Fibroblast of skin of right quadriceps (primary cell): ENCODE measurements at regions not wholly inside any gene's neighbourhood (a gene's known extent, or its start where the extent isn't known, plus 50 kb on each side); places are given as distances from the start of the nearest gene placed in this dataset.
"Not testable (repeated sequence)": the region's sequence is repeated elsewhere in the genome, so short reads cannot be mapped to it uniquely, and the experiment has no call there.

Source experiments
- DNase-seq: peaks from one replicate; pipeline ENCODE4 v3.0.0-alpha.2; 2013

DNA sequence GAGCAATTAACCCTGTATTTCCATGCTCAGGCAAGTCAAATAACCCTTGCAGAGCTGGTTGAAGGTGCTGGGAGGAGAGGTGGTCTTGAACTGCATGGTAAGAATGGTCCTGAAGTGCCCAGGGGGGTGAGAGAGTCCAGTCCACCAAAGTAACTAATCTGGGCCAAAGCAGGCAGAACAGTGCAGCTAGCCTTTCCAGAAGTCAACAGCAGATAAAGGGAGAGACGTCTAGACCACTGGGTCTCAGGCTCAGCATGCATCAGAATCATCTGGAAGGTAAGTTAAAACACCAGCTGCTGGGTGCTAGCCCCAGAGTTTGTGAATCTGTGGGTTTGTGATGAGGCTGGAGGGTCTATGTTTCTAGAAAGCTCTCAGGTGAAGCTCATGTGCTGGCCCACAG lies 232.3 kb upstream of the ECI2 start:
- DNase-seq = no peak

DNA sequence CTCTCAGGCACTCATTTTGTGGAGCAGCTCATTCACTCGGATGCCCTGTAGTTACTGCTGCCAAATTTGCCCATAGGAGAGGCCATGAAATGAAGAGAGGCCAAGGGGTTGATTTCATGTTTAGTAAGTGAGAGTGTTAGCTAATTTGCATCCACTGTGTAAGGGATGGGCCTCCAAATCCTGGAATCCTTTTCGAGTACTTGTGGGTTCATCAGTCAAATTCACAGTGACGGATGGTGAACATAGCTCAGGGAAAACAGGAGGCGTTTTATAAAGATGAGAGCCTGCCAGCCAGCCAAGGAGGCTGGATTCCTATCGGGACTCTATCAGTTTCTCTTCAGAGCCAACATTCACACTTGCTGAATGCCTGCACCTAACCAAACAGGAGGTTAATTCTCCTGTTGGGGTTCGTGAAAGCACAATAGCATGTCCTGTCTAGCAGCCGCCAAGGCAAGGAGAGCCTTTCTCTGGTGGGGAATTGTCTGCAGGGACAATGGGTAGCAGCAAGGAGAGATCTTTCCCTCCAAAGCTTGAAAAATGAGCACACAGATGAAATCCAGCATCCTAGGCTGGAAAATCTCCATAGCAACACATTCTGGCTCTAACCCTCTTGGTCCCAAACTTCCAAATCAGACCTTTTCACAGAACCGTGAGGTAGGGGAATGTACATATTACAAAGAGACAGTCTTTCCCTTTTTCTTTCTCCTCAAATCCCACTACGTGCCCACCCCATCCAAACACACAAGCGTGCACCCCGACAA lies 231.4 kb upstream of the ECI2 start:
- no peak for DNase-seq

DNA sequence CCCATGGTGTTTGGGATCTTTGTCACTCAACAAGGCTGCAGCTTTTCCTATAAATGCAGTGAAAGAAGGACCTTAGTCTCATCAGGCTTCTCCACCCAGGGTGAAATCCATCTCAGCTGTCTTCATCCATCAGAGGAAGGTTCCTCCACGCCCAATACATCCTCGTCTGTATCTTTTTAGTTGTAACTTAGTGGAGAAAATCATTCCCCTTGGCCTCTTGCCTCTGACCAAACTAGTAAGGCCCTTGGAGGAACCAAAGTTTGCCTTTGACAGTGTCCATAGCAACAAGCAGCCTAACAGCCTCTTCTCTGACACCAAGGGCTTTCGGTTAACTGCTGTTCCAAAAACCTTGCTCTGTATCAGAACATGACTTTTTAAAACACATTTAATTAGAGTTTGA lies 230.3 kb upstream of the ECI2 start:
- DNase-seq = no peak

DNA sequence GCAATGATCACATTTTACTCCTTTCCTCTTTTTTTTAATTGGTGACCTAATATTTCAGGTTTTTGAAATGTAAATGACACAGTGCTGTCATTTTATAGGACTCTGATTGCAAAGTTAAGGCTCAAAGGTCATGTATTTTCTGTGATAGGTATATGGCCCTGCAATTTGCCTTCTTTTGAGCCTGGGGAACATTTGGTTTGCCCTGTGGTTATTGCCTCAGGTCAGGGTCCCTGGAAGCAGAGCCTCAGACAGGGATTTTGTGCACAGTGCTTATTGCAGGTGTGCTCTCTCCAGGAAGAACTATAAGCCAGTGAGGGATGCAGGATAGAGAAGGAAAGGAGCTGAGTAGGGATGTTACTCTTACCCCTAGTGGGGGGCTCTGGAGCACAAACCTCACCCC lies 229.3 kb upstream of the ECI2 start:
- DNase-seq = no peak

DNA sequence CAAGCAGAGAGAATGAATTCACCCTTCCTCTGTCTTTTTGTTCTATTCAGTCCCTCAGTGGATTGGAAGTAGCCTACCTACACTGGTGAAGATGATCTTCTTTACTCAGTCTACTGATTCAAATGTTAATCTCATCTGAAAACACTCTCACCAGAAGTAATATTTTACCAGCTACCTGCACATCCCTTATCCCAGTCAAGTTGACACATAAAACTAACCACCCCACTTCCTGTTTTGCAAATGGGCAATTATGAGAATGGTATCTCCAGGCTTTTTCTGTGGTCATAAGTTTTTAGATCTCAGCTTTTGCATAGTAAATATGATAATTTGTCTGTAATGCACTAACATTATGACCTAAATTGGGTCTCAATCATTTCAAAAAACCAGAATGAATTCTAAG lies 228.8 kb upstream of the ECI2 start:
- DNase-seq = no peak

DNA sequence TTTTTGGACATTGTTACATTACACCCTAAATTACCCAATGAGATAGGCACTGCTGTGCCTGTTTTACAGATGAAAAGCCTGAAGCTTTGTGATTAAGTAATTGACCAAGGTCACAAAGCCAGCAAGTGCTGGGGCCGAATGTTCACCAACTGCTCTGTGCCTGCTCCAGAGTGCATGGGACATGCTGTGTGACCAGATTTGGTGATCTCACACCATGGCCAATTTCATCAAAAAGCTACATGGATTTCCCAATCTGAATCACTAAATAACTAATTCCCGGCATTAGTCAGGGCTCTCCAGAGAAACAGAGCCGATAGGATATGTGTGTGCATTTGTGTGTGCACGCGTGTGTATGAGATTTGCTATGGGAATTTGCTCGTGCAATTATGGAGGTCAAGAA lies 228.3 kb upstream of the ECI2 start:
- DNase-seq = no peak

DNA sequence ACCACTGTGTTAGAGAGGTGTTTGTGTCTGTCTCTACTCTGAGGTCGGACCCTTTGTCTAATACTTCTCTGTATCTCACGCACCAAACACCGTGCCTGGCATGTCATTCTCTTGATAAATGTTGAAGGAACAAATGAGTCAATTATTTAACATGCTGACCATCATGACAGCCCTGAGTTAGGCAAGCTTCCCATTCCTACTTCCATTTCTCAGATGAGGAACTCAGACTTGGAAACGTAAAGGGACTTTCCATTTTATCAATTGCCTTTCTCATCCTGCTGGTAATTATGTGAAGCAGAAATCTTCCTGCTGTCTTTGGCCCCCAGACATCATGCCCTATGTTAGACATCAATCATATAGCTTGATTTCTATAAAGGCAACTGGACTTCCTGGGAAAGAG lies 227.0 kb upstream of the ECI2 start:
- no peak for DNase-seq

DNA sequence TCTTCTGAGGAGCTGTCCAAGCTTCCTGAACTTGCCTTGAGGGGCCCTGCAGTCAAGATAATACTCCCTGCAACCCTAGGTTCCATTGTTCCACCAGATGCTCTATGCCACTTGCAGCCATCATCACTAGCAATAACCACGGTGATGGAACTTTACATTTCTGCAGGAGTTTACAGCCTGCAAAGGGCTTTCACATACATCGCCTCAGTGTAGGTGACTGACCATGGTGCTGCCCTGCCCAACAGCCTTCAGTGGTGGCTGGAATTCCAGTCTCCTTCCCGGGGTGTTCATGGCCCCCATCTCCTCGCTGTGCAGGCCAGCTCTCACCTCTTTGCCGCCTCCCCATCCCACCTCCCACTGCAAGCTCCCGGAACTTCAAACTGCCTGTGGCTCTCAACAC lies 225.5 kb upstream of the ECI2 start:
- no peak for DNase-seq

DNA sequence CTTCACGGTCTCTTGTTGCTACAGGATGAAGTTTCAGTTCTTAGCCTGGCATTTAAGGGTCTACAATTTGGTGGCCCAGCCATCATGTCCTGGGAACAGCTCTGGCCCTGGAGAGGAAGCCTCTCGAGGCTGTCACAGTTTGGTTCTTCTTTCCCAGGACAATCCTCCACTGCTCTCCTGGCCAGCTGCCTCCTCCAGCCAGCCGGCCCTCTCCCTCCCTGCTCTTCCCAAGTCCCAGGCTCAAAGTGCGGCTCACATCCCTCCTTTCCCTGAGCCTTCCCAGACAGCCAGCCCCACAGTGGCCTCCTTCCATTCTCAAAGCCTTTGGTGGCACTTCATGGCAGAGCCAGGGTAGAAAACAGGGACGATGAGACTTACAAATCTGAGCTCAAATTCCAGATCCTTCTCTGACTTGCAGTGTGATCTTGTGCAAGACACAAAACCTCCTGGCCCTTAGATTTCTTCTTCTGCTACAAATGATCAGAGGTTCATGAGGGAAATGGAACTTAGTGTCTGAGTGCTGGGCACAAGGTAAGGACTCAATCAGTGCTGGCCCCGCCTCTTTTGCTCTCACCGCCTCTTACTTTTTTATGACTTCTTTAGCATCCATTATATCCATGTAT lies 223.8 kb upstream of the ECI2 start:
- no peak for DNase-seq

DNA sequence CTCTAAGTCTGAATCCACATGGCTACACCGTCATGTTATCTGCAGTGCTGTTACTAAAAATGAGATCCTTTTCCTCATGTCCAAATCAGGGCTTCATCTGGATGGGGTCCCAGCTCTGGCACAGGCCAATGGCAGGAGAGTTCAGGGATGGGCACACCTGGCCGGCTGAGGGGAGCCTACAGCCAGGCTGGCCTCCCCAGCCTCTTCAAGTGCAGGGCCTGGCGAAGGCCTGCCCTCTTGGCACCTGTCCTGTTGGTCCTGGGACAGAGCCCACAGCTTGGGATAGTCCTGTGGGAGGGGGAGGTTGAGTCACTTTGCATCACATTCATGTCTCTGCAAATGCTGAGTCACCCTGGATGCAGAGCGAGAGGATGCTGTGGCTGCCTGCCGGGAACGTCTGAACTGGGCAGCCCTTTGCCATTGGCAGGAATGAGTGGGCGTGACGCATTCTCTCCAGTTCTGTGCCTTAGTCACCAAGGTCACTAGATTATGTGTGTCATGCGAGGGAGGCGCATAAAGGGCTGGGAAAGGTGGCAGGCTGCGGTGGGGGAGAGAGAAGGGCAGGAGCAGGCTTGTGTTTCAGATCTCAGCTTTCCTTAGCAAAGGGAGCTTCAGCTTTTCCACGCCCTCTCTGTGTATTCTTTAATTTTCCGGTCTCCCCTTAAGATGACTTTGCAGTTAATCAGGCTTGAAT lies 223.2 kb upstream of the ECI2 start:
- DNase-seq = peak; percentile 100

DNA sequence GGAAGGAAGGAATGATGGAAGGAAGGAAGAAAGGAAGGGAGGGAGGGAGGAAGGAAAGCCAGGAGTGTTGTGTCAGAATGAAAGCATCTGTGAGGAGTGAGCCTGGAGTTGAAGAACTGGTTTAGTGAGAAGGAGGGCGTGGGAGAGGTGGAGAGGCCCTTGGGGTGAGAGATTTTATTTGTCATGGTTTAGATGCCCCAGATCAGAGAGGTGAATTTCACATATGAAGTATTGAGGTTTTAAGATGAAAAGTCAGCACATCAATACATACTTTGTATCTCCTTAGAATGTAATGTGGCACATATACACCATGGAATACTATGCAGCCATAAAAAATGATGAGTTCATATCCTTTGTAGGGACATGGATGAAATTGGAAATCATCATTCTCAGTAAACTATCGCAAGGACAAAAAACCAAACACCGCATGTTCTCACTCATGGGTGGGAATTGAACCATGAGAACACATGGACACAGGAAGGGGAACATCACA lies 222.3 kb upstream of the ECI2 start:
- DNase-seq = not testable (repeated sequence)

DNA sequence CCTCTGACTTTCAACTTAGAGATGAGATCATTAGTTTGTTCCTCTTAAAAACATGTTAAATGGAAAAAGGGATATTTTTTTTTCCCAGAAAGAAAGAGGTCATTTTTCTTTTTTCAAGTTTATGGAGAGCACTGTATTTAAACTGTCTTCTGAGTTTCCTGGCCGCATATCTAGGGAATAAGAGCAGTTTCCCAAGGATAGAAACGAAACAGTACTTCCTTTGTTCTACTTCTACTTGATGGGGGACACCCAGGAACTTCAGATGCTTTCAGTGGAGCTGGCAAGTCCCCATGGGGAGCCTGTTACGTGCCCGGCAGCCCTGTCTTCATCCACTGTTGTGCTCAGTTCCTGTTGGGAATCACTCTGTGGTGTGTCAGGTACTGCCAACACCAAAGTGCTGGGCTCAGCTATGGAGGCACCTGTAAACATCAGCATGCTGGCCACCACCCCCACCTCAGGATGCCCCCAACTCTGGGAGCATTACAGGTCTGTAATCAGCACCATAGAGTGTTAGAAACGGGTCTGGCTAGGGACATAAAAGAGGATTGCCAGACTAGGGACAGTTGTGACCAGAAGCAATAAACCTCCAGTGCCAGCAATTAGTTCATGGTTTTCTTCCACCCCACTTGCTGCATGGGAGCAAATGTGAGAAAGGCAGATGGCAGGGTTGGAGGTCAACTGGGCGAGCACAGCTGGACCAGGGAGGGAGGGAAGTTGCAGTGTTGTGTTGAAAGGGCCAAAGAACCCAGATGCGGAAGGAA lies 221.7 kb upstream of the ECI2 start:
- DNase-seq = no peak

DNA sequence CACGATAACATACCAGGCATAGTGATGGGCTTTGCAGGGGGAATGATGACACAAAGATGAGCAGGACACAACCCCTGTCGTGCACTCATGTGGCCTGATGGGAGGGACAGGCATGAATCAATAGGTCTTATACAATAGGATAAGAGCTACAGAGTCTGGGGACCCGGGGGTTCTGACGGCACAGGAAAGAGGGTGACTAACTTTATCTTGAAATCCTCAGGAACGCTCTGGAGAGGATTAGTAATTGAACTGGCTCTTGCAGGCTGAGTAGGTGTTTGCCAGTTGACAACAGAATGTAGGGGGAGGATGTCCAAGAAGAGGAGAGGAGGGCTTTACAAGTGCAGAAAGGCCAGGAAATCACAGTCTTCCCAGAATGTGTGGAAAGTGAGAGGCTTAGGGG lies 219.9 kb upstream of the ECI2 start:
- DNase-seq = peak; percentile 88

DNA sequence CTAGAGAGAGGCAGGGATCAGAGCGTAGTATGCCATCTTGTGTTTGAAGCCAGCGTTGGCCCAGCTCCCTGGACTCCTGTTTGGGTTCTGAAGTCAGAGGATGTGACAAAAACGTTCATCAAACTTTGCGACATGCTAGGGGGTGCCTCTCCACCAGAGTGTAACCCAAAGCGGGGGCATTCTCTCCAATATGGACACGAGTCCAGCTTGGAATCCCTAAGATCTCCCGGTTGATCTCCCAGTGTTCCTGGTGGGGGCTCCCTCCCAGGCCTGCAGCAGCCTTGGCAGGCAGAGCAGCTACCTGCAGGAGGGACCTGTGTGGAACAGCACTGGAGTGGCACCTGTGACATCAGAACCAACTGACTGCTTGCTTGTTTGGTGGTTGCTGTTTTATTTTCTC lies 218.8 kb upstream of the ECI2 start:
- no peak for DNase-seq

DNA sequence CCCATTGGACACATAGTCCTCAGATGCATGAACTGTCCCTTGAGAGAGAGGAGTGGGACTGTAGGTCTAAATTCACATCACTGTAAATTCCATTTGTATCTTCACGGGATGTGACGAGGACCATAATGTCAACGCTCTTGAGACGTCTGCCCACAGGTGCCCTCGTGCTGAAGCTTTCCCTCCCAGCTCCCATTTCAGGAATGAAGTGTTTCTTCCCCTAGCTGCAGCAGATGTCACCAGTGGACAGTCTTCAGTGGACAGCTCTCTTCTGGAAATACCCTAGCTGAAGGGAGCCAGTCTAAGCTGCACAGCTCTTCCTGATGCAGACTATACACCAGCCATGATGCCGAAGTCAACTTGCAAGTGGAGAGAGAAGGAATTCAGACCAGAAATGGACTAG lies 217.4 kb upstream of the ECI2 start:
- DNase-seq = no peak

DNA sequence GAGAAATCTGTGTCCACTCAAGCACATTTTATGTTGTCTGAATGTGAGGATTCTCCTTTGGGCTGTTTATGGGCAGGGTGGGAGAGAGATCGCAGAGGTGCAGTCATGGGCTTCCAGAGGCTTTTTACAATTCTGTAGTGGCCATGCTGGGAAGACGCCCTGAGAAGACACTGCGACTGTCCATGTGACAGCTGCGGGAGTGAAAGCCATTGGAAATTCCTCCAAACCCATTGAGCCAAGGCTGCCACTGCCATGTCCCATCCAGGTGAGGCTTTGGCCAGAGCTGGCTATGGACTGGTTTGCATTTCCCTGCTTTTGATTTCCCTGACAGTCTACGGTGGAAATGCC lies 216.9 kb upstream of the ECI2 start:
- no peak for DNase-seq

DNA sequence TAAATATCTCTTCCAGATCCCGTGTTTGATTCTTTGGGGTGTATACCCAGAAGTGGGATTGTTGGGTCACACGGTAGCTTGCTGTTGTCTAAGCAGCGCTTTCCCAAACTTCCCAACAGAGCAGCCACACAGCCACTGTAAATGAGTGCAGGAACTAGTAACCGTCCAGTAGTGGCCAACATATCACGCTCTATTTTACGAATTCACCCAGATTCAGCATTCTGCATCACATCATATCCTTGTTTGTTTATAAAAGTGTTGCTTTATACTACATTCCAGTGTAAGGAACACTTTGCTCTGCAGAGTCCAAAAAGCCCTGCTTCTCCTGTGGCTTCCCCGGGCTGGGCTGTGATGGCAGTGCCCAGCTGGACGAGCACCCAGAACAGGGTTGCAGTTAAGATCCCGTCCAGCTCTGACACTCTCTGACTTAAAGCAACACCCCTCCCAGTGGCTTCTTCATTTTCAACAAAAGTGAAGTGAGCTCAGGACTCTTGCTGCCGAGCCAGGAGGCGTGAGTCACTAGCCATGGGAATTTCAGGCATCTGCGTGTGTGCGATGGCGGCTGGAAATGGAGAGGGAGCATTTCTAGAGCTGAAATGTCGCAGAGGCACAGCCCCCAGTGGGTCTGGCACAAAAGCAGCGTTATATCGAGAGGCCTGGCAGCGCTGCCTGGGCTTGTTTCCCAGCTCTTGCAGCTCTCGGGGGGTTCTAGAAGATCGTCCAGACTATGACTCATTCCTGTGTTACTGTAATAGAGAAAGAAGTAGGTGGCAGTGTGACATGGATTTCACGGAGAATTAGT lies 216.3 kb upstream of the ECI2 start:
- DNase-seq = peak; percentile 97

DNA sequence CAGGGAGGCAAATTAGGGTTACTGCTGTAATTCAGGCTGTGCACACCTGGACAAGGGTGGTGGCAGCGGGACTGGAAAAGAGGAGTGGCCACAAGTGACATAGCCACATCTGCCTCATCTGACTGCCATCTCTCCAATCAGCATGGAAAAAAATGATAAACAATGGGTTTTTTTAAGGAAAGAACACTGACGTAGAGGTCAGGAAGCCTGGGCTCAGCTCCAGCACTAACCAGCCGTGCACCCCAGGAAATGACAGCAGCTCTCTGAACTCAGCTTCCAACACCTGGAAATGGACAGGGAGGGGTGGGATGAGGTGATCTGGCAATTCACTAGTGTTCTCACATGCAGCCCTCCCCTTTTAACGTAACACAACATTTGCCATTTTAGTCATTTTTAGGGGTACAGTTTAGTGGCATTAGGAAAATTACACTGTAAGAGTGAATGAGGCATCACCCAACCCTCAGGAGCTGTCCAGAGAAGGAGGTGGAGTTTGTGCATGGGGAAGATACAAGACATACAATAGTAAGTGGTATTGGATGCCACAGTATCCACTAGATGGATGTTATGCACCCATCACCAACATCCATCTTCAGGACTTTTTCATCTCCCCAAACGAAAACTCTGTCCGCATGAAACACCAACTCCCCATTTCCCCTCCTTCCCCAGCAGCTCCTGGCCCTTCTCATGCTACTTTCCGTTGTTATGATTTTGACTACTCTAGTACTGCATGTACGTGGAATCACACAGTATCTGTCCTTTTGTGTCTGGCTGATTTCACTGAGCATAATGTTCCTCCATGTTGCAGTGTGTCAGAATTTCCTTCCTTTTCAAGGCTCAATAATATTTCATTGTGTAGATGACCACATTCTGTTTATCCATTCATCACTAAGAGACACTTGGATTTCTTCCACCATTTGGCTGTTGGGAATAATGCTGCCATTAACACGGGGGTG lies 215.5 kb upstream of the ECI2 start:
- DNase-seq = peak; percentile 22

DNA sequence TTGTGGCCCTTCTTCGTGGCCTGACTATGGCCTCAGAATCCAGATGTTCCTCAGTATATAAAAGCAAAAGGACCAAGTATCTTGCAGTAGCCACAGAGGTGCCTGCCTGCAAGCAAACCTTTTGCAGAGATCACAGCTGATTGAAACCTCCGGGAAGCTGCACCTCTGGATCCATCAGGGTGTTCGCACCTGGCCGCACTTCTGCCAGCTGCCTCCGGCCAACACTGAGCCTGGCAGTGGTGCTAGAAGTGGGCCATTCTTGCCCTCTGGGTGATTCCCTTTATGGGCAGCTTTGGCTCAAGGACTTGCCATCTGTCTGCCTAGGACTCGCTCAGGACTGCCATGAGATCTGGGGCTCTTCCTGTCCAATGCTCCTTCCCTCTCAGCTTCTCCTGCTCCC lies 214.6 kb upstream of the ECI2 start:
- no peak for DNase-seq

DNA sequence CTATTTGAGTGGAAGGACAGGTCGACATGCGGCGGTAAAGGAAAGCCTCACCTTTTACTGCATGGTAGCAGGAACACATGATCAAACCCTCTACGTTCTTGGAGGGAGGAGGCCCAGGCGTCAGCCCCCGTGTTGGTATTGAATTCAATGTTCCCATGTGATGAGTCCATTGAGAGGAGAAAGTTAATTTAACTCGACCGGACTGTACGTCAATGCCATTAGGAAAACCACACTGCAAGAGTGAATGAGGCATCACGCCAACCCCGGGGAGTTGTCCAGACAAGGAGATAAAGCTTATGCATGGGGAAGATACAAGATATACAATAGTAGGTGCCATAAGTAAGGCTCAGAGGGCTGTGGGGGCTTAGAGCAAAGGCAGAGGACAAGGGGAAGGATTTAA lies 213.9 kb upstream of the ECI2 start:
- no peak for DNase-seq

DNA sequence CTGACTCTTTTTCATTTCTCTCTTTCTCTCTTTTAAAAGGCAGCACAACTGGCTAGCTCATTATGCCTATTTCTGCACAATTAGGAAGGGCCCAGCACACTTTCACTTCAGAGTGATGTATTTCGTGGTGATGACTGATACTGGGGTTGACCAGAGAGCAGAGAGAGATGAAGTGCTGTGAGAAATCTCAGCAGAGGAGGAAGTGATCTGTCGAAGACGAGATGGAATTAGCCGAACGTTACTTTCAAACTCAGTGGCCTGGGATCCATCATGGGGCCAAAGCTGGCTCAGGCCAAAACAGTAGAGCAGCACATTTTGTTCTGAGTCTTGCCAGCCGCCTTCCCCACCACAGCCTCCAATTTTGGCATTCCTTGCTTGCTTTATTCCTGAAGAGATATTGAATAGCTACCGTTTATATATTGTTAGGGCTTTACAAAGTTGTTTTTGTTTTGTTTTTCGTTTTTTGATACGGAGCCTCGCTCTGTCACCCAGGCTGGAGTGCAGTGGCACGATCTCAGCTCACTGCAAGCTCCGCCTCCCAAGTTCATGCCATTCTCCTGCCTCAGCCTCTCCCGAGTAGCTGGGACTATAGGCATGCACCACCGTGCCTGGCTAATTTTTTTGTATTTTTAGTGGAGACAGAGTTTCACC lies 213.2 kb upstream of the ECI2 start:
- DNase-seq = no peak
